ENCODE measurements at regions not wholly inside any gene's neighbourhood (a gene's known extent, or its start where the extent isn't known, plus 50 kb on each side); places are given as distances from the start of the nearest gene placed in this dataset.

DNA sequence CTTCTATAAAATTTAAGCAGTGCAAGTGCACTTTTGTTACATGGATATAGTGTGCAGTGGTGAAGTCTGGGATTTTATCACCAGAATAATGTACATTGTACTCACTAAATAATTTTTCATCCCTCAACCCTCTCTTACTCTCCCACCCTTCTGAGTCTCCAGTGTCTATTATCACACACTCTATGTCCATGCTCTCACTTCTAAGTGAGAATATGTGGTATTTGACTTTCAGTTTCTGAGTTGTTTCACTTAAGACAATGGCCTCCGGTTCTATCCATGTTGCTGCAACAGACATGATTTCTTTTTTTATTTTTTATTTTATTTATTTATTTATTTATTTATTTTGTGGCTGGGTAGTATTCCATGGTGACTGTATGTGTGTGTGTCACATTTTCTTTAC, 855.9 kb upstream of the PHF14 start:
- TF ChIP-seq CTCF (IDR thresholded peaks at IDR 0.05), result no peak
- TF ChIP-seq EZH2 (IDR thresholded peaks at IDR 0.05), result no peak
- no peak for TF ChIP-seq EZH2phosphoT487 (IDR thresholded peaks at IDR 0.05)
